Osteoblast (primary cell): ENCODE measurements at regions not wholly inside any gene's neighbourhood (a gene's known extent, or its start where the extent isn't known, plus 50 kb on each side); places are given as distances from the start of the nearest gene placed in this dataset.

Experiments used
- DNase-seq: peaks from one replicate; pipeline ENCODE4 v3.0.0; 2011; ENCODE audit warnings: low spot score, mixed read lengths; ENCODE audit not compliant: insufficient read length; ENCODE audit errors: missing footprints
- H2AFZ ChIP-seq: 2 replicates; pipeline ENCODE4 v1.6.0; 2011; ENCODE audit warnings: mild to moderate bottlenecking, low read length
- H3K27ac ChIP-seq: 2 replicates; pipeline ENCODE4 v1.5.1; 2011; ENCODE audit warnings: mild to moderate bottlenecking, low read depth, low read length, moderate library complexity
- H3K27me3 ChIP-seq: 2 replicates; pipeline ENCODE4 v1.6.0; 2012; ENCODE audit warnings: mild to moderate bottlenecking, control low read depth, inconsistent platforms, low read length, moderate library complexity; ENCODE audit not compliant: insufficient read depth
- H3K36me3 ChIP-seq: 2 replicates; pipeline ENCODE4 v1.5.1; 2011; ENCODE audit warnings: mild to moderate bottlenecking, low read length, control low read depth, moderate library complexity; ENCODE audit not compliant: insufficient read depth
- H3K4me1 ChIP-seq: 2 replicates; pipeline ENCODE4 v1.5.1; 2011; ENCODE audit warnings: mild to moderate bottlenecking, low read length, control low read depth, moderate library complexity; ENCODE audit not compliant: insufficient read depth
- H3K4me2 ChIP-seq: 2 replicates; pipeline ENCODE4 v1.6.0; 2011; ENCODE audit warnings: mild to moderate bottlenecking, low read length; ENCODE audit not compliant: insufficient read depth
- H3K4me3 ChIP-seq: fragments of 200-600 bp; sonication (generic); 3 replicates; pipeline ENCODE4 v1.5.1; 2012; ENCODE audit warnings: mild to moderate bottlenecking, low read length, inconsistent platforms; ENCODE audit not compliant: insufficient read depth
- H3K79me2 ChIP-seq: 2 replicates; pipeline ENCODE4 v1.6.0; 2012; ENCODE audit warnings: mild to moderate bottlenecking, low read length, control low read depth, inconsistent platforms; ENCODE audit not compliant: insufficient read depth
- H3K9me3 ChIP-seq: 2 replicates; pipeline ENCODE4 v1.5.1; 2011; ENCODE audit warnings: low read depth, low read length, control low read depth
- H4K20me1 ChIP-seq: 2 replicates; pipeline ENCODE4 v1.6.0; 2012; ENCODE audit warnings: mild to moderate bottlenecking, low read length, control low read depth; ENCODE audit not compliant: insufficient read depth
- TF ChIP-seq, protein P1 (sequence below): IDR thresholded peaks from 2 replicates; pipeline ENCODE4 v1.5.1; 2011; ENCODE audit warnings: mild to moderate bottlenecking, low read depth, low read length, moderate library complexity; ENCODE audit errors: extremely low read depth

DNA sequence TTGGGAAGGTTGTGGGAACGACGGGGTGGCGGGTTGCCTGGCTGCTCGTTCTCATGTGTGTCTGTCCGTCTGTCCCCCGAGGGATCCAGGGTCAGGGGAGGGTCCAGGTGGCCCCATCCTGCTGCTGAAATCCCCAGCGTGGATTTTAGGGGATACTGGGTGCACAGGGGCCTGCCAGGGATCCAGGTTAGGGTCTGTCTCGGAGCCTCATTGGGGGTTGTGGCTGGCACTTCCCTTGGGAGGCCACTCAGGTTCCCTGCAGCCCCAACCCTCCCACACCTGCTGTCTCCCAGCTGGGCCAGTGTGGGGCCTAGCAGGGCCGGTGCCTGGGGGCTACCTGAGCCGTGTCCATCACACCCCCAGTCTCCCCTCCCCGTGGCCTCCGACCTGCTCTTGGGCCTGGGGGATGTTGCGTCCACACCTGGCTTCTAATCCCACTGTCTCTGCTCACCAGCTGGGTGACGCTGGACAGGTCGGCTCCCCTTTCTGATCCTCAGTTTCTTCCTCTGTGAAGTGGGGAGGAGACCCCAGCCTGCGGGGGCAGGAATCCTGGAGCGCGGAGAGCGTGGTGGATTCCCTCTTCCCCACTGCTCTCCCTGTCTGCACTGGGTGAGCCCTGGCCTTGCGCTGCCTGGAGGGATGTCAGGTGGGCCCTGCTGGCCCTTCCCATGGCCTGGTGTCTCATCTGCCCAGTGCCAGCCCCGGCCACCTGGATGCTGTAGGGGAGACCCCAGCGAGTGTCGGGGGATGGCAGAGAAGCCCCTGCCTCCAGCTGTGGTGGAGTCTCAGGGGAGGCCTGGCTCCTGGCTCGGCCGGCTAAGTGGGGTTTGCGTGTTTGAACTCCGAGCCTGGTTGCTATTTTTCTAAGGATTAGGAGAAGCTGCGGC, 81.6 kb downstream of the UNCX start:
- H3K4me2 ChIP-seq = no peak overlapping the region
- H3K9me3 ChIP-seq = no peaks in the 10 kb centered on the region
- H3K27me3 ChIP-seq = no peaks in the 10 kb centered on the region
- no peaks in the 10 kb centered on the region for H3K36me3 ChIP-seq
- H4K20me1 ChIP-seq = no peaks in the 10 kb centered on the region
- no peak overlapping the region for H2AFZ ChIP-seq
- H3K4me3 ChIP-seq = no peak overlapping the region
- H3K27ac ChIP-seq = no peak overlapping the region
- DNase-seq = no peak
- H3K79me2 ChIP-seq = no peaks in the 10 kb centered on the region
- TF ChIP-seq, protein P1, sequence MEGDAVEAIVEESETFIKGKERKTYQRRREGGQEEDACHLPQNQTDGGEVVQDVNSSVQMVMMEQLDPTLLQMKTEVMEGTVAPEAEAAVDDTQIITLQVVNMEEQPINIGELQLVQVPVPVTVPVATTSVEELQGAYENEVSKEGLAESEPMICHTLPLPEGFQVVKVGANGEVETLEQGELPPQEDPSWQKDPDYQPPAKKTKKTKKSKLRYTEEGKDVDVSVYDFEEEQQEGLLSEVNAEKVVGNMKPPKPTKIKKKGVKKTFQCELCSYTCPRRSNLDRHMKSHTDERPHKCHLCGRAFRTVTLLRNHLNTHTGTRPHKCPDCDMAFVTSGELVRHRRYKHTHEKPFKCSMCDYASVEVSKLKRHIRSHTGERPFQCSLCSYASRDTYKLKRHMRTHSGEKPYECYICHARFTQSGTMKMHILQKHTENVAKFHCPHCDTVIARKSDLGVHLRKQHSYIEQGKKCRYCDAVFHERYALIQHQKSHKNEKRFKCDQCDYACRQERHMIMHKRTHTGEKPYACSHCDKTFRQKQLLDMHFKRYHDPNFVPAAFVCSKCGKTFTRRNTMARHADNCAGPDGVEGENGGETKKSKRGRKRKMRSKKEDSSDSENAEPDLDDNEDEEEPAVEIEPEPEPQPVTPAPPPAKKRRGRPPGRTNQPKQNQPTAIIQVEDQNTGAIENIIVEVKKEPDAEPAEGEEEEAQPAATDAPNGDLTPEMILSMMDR = no peak
- no peaks in the 10 kb centered on the region for H3K4me1 ChIP-seq

DNA sequence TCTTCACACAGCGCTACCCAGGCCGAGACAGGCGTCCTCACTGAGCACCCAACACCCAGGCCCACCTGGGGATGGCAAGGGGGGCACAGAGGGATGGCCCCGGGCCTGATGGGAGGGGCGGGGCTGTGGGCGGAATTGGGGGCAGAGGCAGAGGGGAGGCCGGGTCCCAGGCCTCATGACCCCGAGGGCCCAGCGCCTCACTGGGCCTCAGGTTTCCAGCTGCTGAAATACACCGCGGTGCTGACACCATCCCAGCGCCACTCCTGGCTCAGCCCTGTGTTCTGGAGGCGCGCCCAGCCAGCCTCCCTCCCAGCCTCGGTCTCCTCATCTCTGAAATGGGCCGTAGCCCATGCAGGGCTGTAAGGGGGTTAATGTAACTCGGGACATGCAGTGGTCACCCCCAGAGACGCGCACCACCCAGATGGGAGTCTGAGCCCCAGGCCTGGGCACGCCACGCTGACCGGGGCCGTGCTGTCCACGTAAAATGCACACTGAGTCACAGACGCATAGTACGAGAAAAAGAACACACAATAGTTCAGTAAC, 82.3 kb downstream of the UNCX start:
- H2AFZ ChIP-seq = no peak overlapping the region
- H3K27ac ChIP-seq = no peak overlapping the region
- H3K27me3 ChIP-seq = no peaks in the 10 kb centered on the region
- H3K4me2 ChIP-seq = no peak overlapping the region
- no peaks in the 10 kb centered on the region for H3K9me3 ChIP-seq
- no peak overlapping the region for H3K4me3 ChIP-seq
- DNase-seq = no peak
- no peaks in the 10 kb centered on the region for H4K20me1 ChIP-seq
- no peaks in the 10 kb centered on the region for H3K36me3 ChIP-seq
- TF ChIP-seq, protein P1 = no peak
- H3K79me2 ChIP-seq = no peaks in the 10 kb centered on the region
- H3K4me1 ChIP-seq = no peaks in the 10 kb centered on the region

DNA sequence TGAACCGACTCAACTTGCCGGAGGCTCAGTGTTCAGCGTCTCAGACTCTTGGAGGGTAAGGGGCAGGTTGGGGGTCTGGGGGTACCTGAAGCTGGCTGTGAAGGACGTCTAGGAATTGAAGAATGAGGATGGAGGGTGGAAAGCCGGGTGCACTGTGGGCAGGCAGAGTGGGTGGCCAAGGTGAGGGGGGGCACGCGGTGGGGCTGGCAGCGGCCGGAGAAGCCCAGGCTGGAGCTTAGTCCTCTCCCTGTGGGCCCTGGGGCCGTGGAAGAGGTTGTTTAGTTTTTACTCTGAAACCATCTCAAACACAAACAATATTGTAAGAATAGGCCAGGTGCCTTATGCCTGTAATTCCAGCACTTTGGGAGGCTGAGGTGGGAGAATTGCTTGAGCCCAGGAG, 83.4 kb downstream of the UNCX start:
- Histone ChIP-seq H3K27ac (no peak overlapping the region), H3K4me2 (no peak overlapping the region), H3K4me1 (no peaks in the 10 kb centered on the region), H2AFZ (no peak overlapping the region), H3K79me2 (no peaks in the 10 kb centered on the region), H3K36me3 (no peaks in the 10 kb centered on the region), H3K4me3 (no peak overlapping the region), H4K20me1 (no peaks in the 10 kb centered on the region), H3K9me3 (no peaks in the 10 kb centered on the region), H3K27me3 (no peaks in the 10 kb centered on the region)
- TF ChIP-seq, protein P1 = no peak
- no peak for DNase-seq

DNA sequence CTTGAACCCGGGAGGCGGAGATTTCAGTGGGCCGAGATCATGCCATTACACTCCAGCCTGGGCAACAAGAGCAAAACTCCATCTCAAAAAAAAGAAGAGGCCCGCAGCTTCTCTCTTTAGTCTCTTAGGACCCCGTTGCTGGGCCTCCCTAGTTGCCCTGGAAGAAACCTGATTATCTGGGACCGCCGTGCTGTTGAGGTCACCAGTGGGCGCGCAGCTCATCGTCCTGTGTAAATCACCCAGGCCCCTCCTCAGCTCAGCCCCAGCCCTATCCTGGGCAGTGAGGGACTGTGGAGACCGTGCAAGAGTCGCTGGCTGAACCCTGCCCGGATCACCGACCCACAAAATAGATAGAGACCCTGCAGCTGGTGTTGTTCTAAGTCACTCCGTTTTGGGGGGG, 85.0 kb downstream of the UNCX start:
- Histone ChIP-seq H2AFZ (no peak overlapping the region), H3K36me3 (no peaks in the 10 kb centered on the region), H3K4me1 (no peaks in the 10 kb centered on the region), H3K27me3 (peaks cover 8% of the 10 kb centered on the region), H3K79me2 (no peaks in the 10 kb centered on the region), H3K4me3 (no peak overlapping the region), H4K20me1 (no peaks in the 10 kb centered on the region), H3K27ac (no peak overlapping the region), H3K4me2 (no peak overlapping the region), H3K9me3 (no peaks in the 10 kb centered on the region)
- DNase-seq = no peak
- TF ChIP-seq, protein P1 = no peak
